B cell (primary cell): ENCODE measurements at regions not wholly inside any gene's neighbourhood (a gene's known extent, or its start where the extent isn't known, plus 50 kb on each side); places are given as distances from the start of the nearest gene placed in this dataset.

Experiments
- ATAC-seq: fragments of 200-7000 bp; cut with Tn5 transposase; one replicate; pipeline ENCODE4 v1.10.0; 2021; ENCODE audit warnings: low read depth, mild to moderate bottlenecking, moderate number of reproducible peaks, moderate library complexity
- CTCF ChIA-PET: fragments of 350-600 bp; sonication (Branson Sonifier 250); formaldehyde crosslinking; loops from one replicate; lab custom pipeline; 2021; ENCODE audit warnings: antibody characterized with exemption, inconsistent platforms; lab: Charles Lee
- POLR2A ChIA-PET: fragments of 350-600 bp; sonication (Branson Sonifier 250); formaldehyde crosslinking; loops from one replicate; lab custom pipeline; 2021; ENCODE audit warnings: antibody characterized with exemption; lab: Charles Lee
- DNase-seq: peaks from one replicate; pipeline ENCODE4 v3.0.0; 2013
- H2AFZ ChIP-seq: 2 replicates; pipeline ENCODE4 v1.6.1; 2012; ENCODE audit warnings: mild to moderate bottlenecking, low read depth, low read length; ENCODE audit not compliant: insufficient read depth, poor library complexity, severe bottlenecking
- H3K27ac ChIP-seq, 2 donors: 1 replicate in 1 of 2; 2 replicates in 1 of 2; pipeline ENCODE4 v1.5.1; 2012 to 2013; ENCODE audit warnings: low read length in 2 of 2, mild to moderate bottlenecking in 2 of 2, moderate library complexity in 1 of 2
- H3K27me3 ChIP-seq, 4 experiments: fragments of 200-600 bp in 1 of 4; sonication (generic) in 1 of 4; replicated peaks in 1 of 4; 1 replicate in 2 of 4; 2 replicates in 2 of 4; pipeline versions ENCODE4 v1.6.1 to v1.7.0; 2013 to 2016; ENCODE audit warnings: low read length in 3 of 4, mild to moderate bottlenecking in 2 of 4, mixed read lengths in 1 of 4, moderate library complexity in 1 of 4; ENCODE audit not compliant: insufficient read depth in 4 of 4, control insufficient read depth in 3 of 4; ENCODE audit errors: control extremely low read depth in 1 of 4
- H3K36me3 ChIP-seq, 2 experiments: replicated peaks in 1 of 2; 1 replicate in 1 of 2; 2 replicates in 1 of 2; pipeline versions ENCODE4 v1.6.1 to v1.7.1; 2013; ENCODE audit warnings: low read length in 1 of 2; ENCODE audit not compliant: insufficient read depth in 2 of 2, control insufficient read depth in 1 of 2; ENCODE audit errors: control extremely low read depth in 1 of 2, extremely low read depth in 1 of 2
- H3K4me1 ChIP-seq, 2 donors: fragments of 200-600 bp in 1 of 2; sonication (generic) in 1 of 2; 1 replicate in 1 of 2; 2 replicates in 1 of 2; pipeline versions ENCODE4 v1.5.1 to v1.6.1; 2013 to 2017; ENCODE audit warnings: low read length in 2 of 2; ENCODE audit not compliant: control insufficient read depth in 2 of 2, insufficient read depth in 2 of 2
- H3K4me2 ChIP-seq: replicated peaks from 2 replicates; pipeline ENCODE3; 2012; ENCODE audit warnings: mild to moderate bottlenecking, low read depth, low read length; ENCODE audit not compliant: poor library complexity, severe bottlenecking
- H3K4me3 ChIP-seq, 5 experiments: fragments of 200-600 bp in 1 of 5; sonication (generic) in 1 of 5; 1 replicate in 3 of 5; 2 replicates in 2 of 5; pipeline versions ENCODE4 v1.5.1 to v1.7.0; 2011 to 2016; ENCODE audit warnings: low read length in 4 of 5, mild to moderate bottlenecking in 4 of 5, low read depth in 2 of 5, control low read depth in 1 of 5, moderate library complexity in 1 of 5; ENCODE audit not compliant: insufficient read depth in 1 of 5; ENCODE audit errors: control extremely low read depth in 1 of 5, extremely low read depth in 1 of 5
- H3K79me2 ChIP-seq: fragments of 200-600 bp; sonication (generic); one replicate; pipeline ENCODE4 v1.6.0; 2016; ENCODE audit warnings: low read length; ENCODE audit not compliant: control insufficient read depth, insufficient read depth
- H3K9ac ChIP-seq: fragments of 200-600 bp; sonication (generic); 2 replicates; pipeline ENCODE4 v1.6.1; 2017; ENCODE audit warnings: mild to moderate bottlenecking, low read length, moderate library complexity
- H3K9me3 ChIP-seq, 3 donors: one replicate each; pipeline versions ENCODE4 v1.6.1 to v1.7.1; 2013; ENCODE audit warnings: low read length in 2 of 3; ENCODE audit not compliant: control insufficient read depth in 2 of 3, insufficient read depth in 1 of 3; ENCODE audit errors: control extremely low read depth in 1 of 3
- H4K20me1 ChIP-seq: 2 replicates; pipeline ENCODE4 v1.6.0; 2012; ENCODE audit warnings: mild to moderate bottlenecking, low read length; ENCODE audit not compliant: insufficient read depth, control insufficient read depth, poor library complexity, severe bottlenecking
- H3K27ac Mint-ChIP-seq: one replicate; pipeline ENCODE4 v1.8.0; 2021; ENCODE audit warnings: mixed read lengths
- H3K27me3 Mint-ChIP-seq: one replicate; pipeline ENCODE4 v1.8.0; 2021; ENCODE audit warnings: mixed read lengths
- H3K4me1 Mint-ChIP-seq: one replicate; pipeline ENCODE4 v1.8.0; 2021; ENCODE audit warnings: mixed read lengths
- H3K4me3 Mint-ChIP-seq: one replicate; pipeline ENCODE4 v1.8.0; 2021; ENCODE audit warnings: mixed read lengths
- H3K9me3 Mint-ChIP-seq: one replicate; pipeline ENCODE4 v1.8.0; 2022; ENCODE audit warnings: mixed read lengths; ENCODE audit not compliant: insufficient read depth
- CTCF ChIP-seq: fragments of 200-600 bp; IDR thresholded peaks from one replicate; pipeline ENCODE4 v1.8.0; 2022; ENCODE audit warnings: antibody characterized with exemption, mild to moderate bottlenecking
- EZH2 ChIP-seq: IDR thresholded peaks from 2 replicates; pipeline ENCODE4 v1.6.1; 2012; ENCODE audit warnings: borderline replicate concordance, low read depth, mild to moderate bottlenecking, moderate library complexity, low read length; ENCODE audit not compliant: insufficient read depth, poor library complexity, severe bottlenecking
- WGBS: methylation state at CpG from one replicate; pipeline ENCODE4 v1.1.5; 2013; ENCODE audit warnings: missing lambda C conversion rate; ENCODE audit not compliant: insufficient coverage; 5-methylcytosine and 5-hydroxymethylcytosine counted together
- intact Hi-C: fragments of 100-400 bp; cut with micrococcal nuclease; formaldehyde crosslinking; loops from one replicate; pipeline ENCODE4 v1.10.0; 2022

DNA sequence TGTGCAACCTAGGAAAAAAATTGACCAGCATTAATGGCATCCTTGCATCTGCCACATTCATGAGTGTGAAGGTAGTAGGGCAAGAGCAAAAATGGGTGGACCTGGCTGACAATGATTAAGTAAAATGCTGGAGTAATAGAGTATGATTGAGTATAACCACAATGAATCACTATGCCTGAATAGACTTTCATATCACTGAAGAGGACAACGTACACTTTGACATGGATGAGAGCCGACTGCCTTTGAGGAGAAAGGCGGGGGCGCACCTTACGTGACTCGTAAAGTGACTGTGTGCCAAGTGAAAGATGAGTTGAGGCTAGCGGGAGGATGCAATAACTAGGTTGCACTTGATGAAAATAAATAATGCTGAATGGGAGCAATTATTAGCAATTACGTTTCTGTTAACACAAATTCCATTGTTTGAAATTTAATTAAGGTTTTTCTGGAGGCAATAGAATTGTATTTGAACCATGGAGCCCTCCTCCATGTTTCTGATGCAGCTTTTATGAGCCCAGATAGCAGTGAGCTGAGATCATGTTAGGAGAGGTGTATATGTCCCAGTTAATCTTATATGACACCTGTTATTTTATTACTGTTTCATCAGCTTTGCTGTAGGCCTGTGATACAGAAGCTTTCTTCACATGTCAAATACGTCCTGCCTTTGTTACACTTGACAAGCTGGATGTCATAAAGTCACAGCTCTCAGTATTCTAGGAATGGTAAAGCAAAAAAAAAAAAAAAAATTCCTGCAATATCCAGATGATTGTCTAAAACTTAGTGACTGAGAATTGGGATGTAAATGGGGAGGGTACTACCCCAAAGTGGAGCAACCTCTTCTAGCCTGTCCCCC lies 596.5 kb downstream of the NXPH1 start:
- H3K9me3 ChIP-seq = no peaks in the 10 kb centered on the region
- H3K4me2 ChIP-seq = no peak overlapping the region
- WGBS = 96% methylated on average over 7 of the region's 9 CpGs
- no peak overlapping the region for H3K4me3 ChIP-seq
- H3K9me3 Mint-ChIP-seq = peaks cover 2% of the 10 kb centered on the region
- no peaks in the 10 kb centered on the region for H3K79me2 ChIP-seq
- H2AFZ ChIP-seq = no peak overlapping the region
- ChIA-PET CTCF (no interaction called here), POLR2A (no interaction called here)
- no peak for TF ChIP-seq CTCF
- TF ChIP-seq EZH2 = no peak
- no peaks in the 10 kb centered on the region for H3K27me3 Mint-ChIP-seq
- no peak overlapping the region for H3K27ac Mint-ChIP-seq
- no peak overlapping the region for H3K4me3 Mint-ChIP-seq
- no peak overlapping the region for H3K27ac ChIP-seq
- H3K36me3 ChIP-seq = no peaks in the 10 kb centered on the region
- no peaks in the 10 kb centered on the region for H3K27me3 ChIP-seq
- no peaks in the 10 kb centered on the region for H3K4me1 Mint-ChIP-seq
- no peak overlapping the region for H3K9ac ChIP-seq
- DNase-seq = no peak
- no peaks in the 10 kb centered on the region for H4K20me1 ChIP-seq
- ATAC-seq = no peak
- intact Hi-C loops = no loop called here
- no peaks in the 10 kb centered on the region for H3K4me1 ChIP-seq

DNA sequence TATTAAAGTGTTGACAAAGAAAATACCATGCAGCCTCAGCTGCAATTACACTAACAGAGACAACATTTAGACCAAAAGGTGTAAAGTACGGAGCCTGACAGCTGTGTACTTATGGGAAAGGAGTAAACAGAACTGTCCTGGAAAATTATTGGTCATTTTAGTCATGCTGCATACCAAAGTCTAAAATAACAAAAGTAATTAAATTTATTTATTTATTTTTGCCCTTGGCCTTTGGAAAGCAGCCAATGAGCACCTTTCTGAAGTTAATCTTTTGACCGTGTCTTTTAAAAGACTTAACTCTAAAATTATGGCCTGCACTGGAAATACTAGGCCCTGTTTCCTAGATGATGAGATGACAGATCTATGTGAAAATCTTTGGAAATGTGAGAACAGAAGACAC lies 597.6 kb downstream of the NXPH1 start:
- Histone ChIP-seq H2AFZ (no peak overlapping the region), H3K9ac (no peak overlapping the region), H3K27me3 (no peaks in the 10 kb centered on the region), H3K79me2 (no peaks in the 10 kb centered on the region), H3K4me3 (no peak overlapping the region), H3K4me1 (no peaks in the 10 kb centered on the region), H3K27ac (no peak overlapping the region), H3K9me3 (no peaks in the 10 kb centered on the region), H3K36me3 (no peaks in the 10 kb centered on the region), H4K20me1 (no peaks in the 10 kb centered on the region), H3K4me2 (no peak overlapping the region)
- ChIA-PET POLR2A (no interaction called here), CTCF (no interaction called here)
- WGBS = no CpG with 5 or more reads among the region's 2 CpGs
- Mint-ChIP-seq H3K27me3 (no peaks in the 10 kb centered on the region), H3K4me1 (no peaks in the 10 kb centered on the region), H3K27ac (no peak overlapping the region), H3K9me3 (peaks cover 2% of the 10 kb centered on the region), H3K4me3 (no peak overlapping the region)
- intact Hi-C loops = no loop called here
- DNase-seq (no peak), ATAC-seq (no peak)
- TF ChIP-seq CTCF = no peak
